ENCODE measurements at regions not wholly inside any gene's neighbourhood (a gene's known extent, or its start where the extent isn't known, plus 50 kb on each side); places are given as distances from the start of the nearest gene placed in this dataset.
A peak's percentile ranks its signal among the peaks of the same experiment; 100 is the strongest.

DNA sequence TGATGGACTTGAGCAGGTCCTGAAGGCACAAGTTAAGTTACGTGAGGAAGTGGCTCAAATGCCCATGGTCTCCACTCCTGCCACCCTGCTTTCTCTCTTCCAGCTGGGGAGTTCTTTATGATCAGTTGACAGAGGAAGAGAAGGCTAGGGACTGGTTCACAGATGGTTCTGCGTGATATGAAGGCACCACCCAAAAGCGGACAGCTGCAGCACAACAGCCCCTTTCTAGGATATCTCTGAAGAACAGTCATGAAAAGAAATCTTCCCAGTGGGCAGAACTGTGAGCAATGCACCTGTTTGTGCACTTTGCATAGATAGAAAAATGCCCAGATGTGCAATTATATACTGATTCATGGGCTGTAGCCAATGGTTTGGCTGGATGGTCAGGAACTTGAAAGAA lies 162.4 kb upstream of the FSCB start:
- intact Hi-C loops (cut with DNase I): no loop called here
- TF ChIP-seq, protein P1, sequence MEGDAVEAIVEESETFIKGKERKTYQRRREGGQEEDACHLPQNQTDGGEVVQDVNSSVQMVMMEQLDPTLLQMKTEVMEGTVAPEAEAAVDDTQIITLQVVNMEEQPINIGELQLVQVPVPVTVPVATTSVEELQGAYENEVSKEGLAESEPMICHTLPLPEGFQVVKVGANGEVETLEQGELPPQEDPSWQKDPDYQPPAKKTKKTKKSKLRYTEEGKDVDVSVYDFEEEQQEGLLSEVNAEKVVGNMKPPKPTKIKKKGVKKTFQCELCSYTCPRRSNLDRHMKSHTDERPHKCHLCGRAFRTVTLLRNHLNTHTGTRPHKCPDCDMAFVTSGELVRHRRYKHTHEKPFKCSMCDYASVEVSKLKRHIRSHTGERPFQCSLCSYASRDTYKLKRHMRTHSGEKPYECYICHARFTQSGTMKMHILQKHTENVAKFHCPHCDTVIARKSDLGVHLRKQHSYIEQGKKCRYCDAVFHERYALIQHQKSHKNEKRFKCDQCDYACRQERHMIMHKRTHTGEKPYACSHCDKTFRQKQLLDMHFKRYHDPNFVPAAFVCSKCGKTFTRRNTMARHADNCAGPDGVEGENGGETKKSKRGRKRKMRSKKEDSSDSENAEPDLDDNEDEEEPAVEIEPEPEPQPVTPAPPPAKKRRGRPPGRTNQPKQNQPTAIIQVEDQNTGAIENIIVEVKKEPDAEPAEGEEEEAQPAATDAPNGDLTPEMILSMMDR (IDR thresholded peaks at IDR 0.05): no peak
- ATAC-seq: no peak
- Histone ChIP-seq H3K36me3 (no peaks in the 10 kb centered on the region), H3K4me1 (no peaks in the 10 kb centered on the region), H3K27me3 (no peaks in the 10 kb centered on the region), H3K4me3 (no peak overlapping the region), H3K27ac (no peak overlapping the region), H3K9me3 (no peaks in the 10 kb centered on the region)
- DNase-seq: no peak

DNA sequence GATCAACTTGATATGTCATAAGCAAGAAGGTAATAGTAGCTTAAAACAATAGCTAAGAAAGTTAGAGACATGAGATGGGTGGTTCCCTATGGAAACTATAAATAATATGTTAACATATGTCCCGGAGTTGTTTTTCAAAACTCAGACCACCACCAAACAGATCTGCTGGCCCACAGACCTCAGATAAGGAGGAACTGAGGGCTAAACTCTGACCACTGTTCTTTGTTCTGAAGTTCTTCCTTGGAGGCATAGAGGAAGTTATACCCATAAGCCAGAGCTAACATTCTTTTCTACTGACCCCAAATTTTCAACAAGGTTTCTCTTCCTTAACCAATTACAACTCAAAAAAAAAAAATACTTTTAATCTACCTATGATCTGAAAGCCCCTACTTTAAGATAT lies 156.1 kb upstream of the FSCB start:
- H3K4me3 ChIP-seq: no peak overlapping the region
- TF ChIP-seq, protein P1 (IDR thresholded peaks at IDR 0.05): no peak
- no peak overlapping the region for H3K27ac ChIP-seq
- no peaks in the 10 kb centered on the region for H3K36me3 ChIP-seq
- H3K9me3 ChIP-seq: no peaks in the 10 kb centered on the region
- H3K27me3 ChIP-seq: no peaks in the 10 kb centered on the region
- no peaks in the 10 kb centered on the region for H3K4me1 ChIP-seq
- DNase-seq (no peak), ATAC-seq (no peak)
- intact Hi-C loops (cut with DNase I): no loop called here

DNA sequence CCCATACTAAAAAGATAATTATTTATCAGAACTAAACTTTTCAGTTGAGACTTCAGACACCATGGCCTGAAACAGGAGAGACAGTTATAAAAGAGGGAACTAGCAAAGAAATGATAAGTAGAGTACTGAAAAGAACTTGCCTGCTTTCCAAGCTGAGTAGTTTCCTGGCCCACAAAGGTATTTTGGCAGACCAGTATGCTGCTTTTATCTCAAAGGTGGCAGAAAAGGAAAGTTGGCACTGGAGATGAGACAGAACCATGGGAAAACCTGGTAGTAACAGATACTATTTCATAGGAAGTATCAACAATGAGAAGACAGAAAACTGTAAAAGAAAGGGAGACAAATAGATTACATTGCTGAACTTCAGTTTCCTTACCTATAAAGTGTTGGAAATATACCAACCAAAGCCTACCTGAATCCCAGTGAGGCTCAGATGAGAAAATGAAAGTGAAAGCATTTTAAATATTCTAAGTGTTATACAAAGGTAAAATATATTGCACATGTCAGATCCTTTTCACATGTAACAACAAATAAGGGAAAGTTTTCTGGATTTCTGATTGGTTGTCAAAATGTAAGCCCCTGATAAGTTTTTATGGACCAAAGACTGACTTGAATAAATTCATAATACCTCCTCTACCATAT lies 155.3 kb upstream of the FSCB start:
- intact Hi-C loops (cut with DNase I): no loop called here
- Histone ChIP-seq H3K36me3 (no peaks in the 10 kb centered on the region), H3K4me3 (no peak overlapping the region), H3K27ac (no peak overlapping the region), H3K27me3 (no peaks in the 10 kb centered on the region), H3K9me3 (no peaks in the 10 kb centered on the region), H3K4me1 (no peaks in the 10 kb centered on the region)
- TF ChIP-seq, protein P1 (IDR thresholded peaks at IDR 0.05): no peak
- ATAC-seq (no peak), DNase-seq (no peak)

DNA sequence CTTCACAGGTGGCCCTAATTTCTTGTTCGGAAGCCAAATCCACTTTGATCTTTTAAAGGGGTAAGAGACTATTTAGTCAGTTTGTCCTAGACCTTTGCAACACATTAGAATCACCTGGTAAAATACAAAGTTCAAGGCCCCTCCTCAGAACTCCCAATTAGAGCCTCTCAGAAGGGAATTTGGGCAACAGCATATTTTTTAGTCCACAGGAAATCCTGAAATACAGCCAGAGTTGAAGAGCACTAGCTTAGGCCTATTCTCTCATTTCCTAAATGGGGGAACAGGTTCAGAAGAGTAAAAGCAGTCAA lies 151.3 kb upstream of the FSCB start:
- H3K27ac ChIP-seq: no peak overlapping the region
- ATAC-seq (no peak), DNase-seq (no peak)
- H3K9me3 ChIP-seq: no peaks in the 10 kb centered on the region
- H3K4me1 ChIP-seq: no peaks in the 10 kb centered on the region
- intact Hi-C loops (cut with DNase I): no loop called here
- H3K36me3 ChIP-seq: no peaks in the 10 kb centered on the region
- TF ChIP-seq, protein P1 (IDR thresholded peaks at IDR 0.05): no peak
- H3K4me3 ChIP-seq: no peak overlapping the region
- no peaks in the 10 kb centered on the region for H3K27me3 ChIP-seq

DNA sequence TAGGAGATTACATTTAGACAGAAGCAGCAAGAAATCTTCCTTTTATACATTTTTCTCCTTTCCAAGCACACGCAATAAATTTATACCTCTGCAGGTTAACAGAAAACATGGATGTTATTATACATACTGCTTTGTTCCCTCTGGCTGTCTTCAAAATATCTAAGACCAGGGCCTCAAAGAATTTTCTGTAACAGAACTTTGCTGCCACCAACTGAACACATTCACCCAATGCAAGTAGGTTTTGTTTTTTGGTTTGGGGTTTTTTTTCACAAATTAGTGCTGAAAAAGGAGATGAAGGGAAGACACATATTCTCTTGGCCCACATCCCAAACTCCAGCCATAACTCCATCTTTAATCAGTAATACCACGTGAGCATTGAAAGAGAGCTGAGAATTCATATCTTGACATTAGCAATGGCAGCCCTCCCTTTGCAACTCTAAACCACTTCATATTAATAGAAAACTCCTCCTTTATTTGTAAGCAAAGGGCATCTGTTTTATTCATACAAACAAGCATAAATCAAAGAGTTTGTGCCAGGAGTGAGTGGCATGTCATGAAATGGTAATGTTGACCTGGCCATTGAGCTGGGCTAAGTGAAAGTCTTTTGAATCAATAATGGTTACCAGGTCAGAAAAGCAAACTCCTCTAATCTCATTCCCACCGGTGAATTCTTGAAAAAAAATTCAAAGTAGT lies 150.8 kb upstream of the FSCB start:
- Histone ChIP-seq H3K9me3 (no peaks in the 10 kb centered on the region), H3K27ac (no peak overlapping the region), H3K36me3 (no peaks in the 10 kb centered on the region), H3K4me3 (no peak overlapping the region), H3K4me1 (no peaks in the 10 kb centered on the region), H3K27me3 (no peaks in the 10 kb centered on the region)
- TF ChIP-seq, protein P1 (IDR thresholded peaks at IDR 0.05): peak; percentile 13
- intact Hi-C loops (cut with DNase I): no loop called here
- ATAC-seq (no peak), DNase-seq (no peak)

Data from upper lobe of right lung (tissue), 1 donor.